HCT116 (cell line): ENCODE measurements at regions not wholly inside any gene's neighbourhood (a gene's known extent, or its start where the extent isn't known, plus 50 kb on each side); places are given as distances from the start of the nearest gene placed in this dataset.

ENCODE experiments used
- ATAC-seq: fragments of 200-7000 bp; cut with Tn5 transposase; 2 replicates; pipeline ENCODE4 v1.9.1; 2020; ENCODE audit warnings: mild to moderate bottlenecking, moderate library complexity
- BruUV-seq: library from RNA; stranded (reverse); fragments of 400-500 nt; replicated peaks from 2 replicates; lab custom pipeline; 2021; lab: Mats Ljungman, UMichigan
- CTCF ChIA-PET: fragments of 300-600 bp; sonication (Branson Sonifier 250); formaldehyde crosslinking; loops from one replicate; lab custom pipeline; 2021; ENCODE audit warnings: antibody characterized with exemption; lab: Charles Lee
- POLR2A ChIA-PET: fragments of 300-600, 350-600 bp; sonication (Branson Sonifier 250); formaldehyde crosslinking; loops from one replicate; lab custom pipeline; 2021; ENCODE audit warnings: antibody characterized with exemption; lab: Charles Lee
- RAD21 ChIA-PET, 2 experiments: fragments of 300-600 bp; sonication (Branson Sonifier 250); formaldehyde crosslinking; loops; one replicate each; lab custom pipeline; 2023; ENCODE audit warnings: low total read pairs in 2 of 2; ENCODE audit not compliant: uncharacterized antibody in 2 of 2, unreplicated experiment in 2 of 2, low non-redundant PET in 1 of 2; lab: Charles Lee
- DNase-seq: peaks from one replicate; pipeline ENCODE4 v3.0.0-alpha.2; 2010; ENCODE audit warnings: low read depth, low spot score
- H2AFZ ChIP-seq: fragments of 200-600 bp; shearing (Covaris generic), sonication (generic); 2 replicates; pipeline ENCODE4 v1.6.1; 2017; ENCODE audit warnings: low read depth, mixed run types, mixed read lengths, antibody characterized with exemption, low read length; ENCODE audit not compliant: poor library complexity, severe bottlenecking
- H3K27ac ChIP-seq: 2 replicates; pipeline ENCODE4 v1.5.1; 2012; ENCODE audit warnings: low read depth, low read length
- H3K27me3 ChIP-seq: fragments of 200-600 bp; sonication (generic); 2 replicates; pipeline ENCODE4 v1.6.1; 2016; ENCODE audit warnings: mixed run types, low read length, mixed read lengths; ENCODE audit not compliant: insufficient read depth
- H3K36me3 ChIP-seq, 2 experiments: fragments of 200-500 bp in 1 of 2; fragments of 200-600 bp in 1 of 2; sonication (Bioruptor generic) in 1 of 2; sonication (generic) in 1 of 2; 2 replicates each; pipeline versions ENCODE4 v1.5.1 to v1.6.1; 2014 to 2016; ENCODE audit warnings: low read length in 2 of 2, inconsistent platforms in 1 of 2, mixed read lengths in 1 of 2, mixed run types in 1 of 2; ENCODE audit not compliant: insufficient read depth in 2 of 2, control insufficient read depth in 1 of 2
- H3K4me1 ChIP-seq, 2 experiments: fragments of 200-600 bp in 1 of 2; sonication (generic) in 1 of 2; 2 replicates each; pipeline versions ENCODE4 v1.5.1 to v1.6.1; 2012 to 2017; ENCODE audit warnings: low read length in 2 of 2, inconsistent platforms in 1 of 2, mild to moderate bottlenecking in 1 of 2, mixed read lengths in 1 of 2, mixed run types in 1 of 2, moderate library complexity in 1 of 2; ENCODE audit not compliant: insufficient read depth in 2 of 2, control insufficient read depth in 1 of 2
- H3K4me2 ChIP-seq: fragments of 200-600 bp; sonication (generic); 2 replicates; pipeline ENCODE4 v1.6.1; 2017; ENCODE audit warnings: mixed run types, low read length, mixed read lengths
- H3K4me3 ChIP-seq, 2 experiments: fragments of 200-600 bp in 1 of 2; sonication (generic) in 1 of 2; replicated peaks in 1 of 2; 2 replicates each; pipeline ENCODE4 v1.5.1; 2011 to 2016; ENCODE audit warnings: low read length in 2 of 2, control low read depth in 1 of 2, low read depth in 1 of 2, mild to moderate bottlenecking in 1 of 2, mixed read lengths in 1 of 2, mixed run types in 1 of 2
- H3K79me2 ChIP-seq: fragments of 200-600 bp; sonication (generic); 2 replicates; pipeline ENCODE4 v1.6.1; 2017; ENCODE audit warnings: mild to moderate bottlenecking, mixed run types, low read length, moderate library complexity, mixed read lengths; ENCODE audit not compliant: insufficient read depth
- H3K9ac ChIP-seq: fragments of 200-600 bp; sonication (generic); 2 replicates; pipeline ENCODE4 v1.6.1; 2016; ENCODE audit warnings: low read length, mixed read lengths
- H3K9me2 ChIP-seq: fragments of 200-600 bp; sonication (generic), shearing (Covaris generic); 2 replicates; pipeline ENCODE4 v1.6.1; 2017; ENCODE audit warnings: mixed run types, mild to moderate bottlenecking, moderate library complexity; ENCODE audit not compliant: insufficient read depth
- H3K9me3 ChIP-seq, 2 experiments: fragments of 200-500 bp in 1 of 2; fragments of 200-600 bp in 1 of 2; sonication (Bioruptor generic) in 1 of 2; sonication (generic) in 1 of 2; 2 replicates each; pipeline ENCODE4 v1.6.1; 2014 to 2017; ENCODE audit warnings: low read length in 2 of 2, mixed read lengths in 2 of 2, inconsistent platforms in 1 of 2, low read depth in 1 of 2, mild to moderate bottlenecking in 1 of 2, mixed run types in 1 of 2, moderate library complexity in 1 of 2; ENCODE audit not compliant: control insufficient read depth in 1 of 2, insufficient read depth in 1 of 2
- H4K20me1 ChIP-seq: fragments of 200-600 bp; sonication (generic), shearing (Covaris generic); 2 replicates; pipeline ENCODE4 v1.6.1; 2017; ENCODE audit warnings: mixed run types, mild to moderate bottlenecking, moderate library complexity; ENCODE audit not compliant: insufficient read depth
- CEBPB ChIP-seq: IDR thresholded peaks from 2 replicates; pipeline ENCODE4 v1.6.1; 2012; ENCODE audit warnings: low read depth
- EGR1 ChIP-seq: IDR thresholded peaks from 2 replicates; pipeline ENCODE4 v1.6.1; 2012; ENCODE audit warnings: low read depth
- FOSL1 ChIP-seq: IDR thresholded peaks from 2 replicates; pipeline ENCODE4 v1.6.1; 2012; ENCODE audit warnings: low read depth
- SIN3A ChIP-seq: IDR thresholded peaks from 2 replicates; pipeline ENCODE4 v1.6.1; 2012; ENCODE audit warnings: low read depth
- SRF ChIP-seq: IDR thresholded peaks from 2 replicates; pipeline ENCODE4 v1.6.1; 2012; ENCODE audit warnings: low read depth
- YY1 ChIP-seq: IDR thresholded peaks from 2 replicates; pipeline ENCODE4 v1.6.1; 2011; ENCODE audit warnings: low read length, low read depth, moderate library complexity, mild to moderate bottlenecking; ENCODE audit not compliant: insufficient replicate concordance; ENCODE audit errors: extremely low read depth
- ZFX ChIP-seq: fragments of 450-650 bp; IDR thresholded peaks from 2 replicates; pipeline ENCODE4 v1.6.1; 2017
- ZNF274 ChIP-seq: fragments of 200-500 bp; sonication (Bioruptor generic); IDR thresholded peaks from 2 replicates; pipeline ENCODE4 v1.6.1; 2014; ENCODE audit warnings: mild to moderate bottlenecking, low read depth, low read length, inconsistent platforms
- intact Hi-C: fragments of 100-400 bp; cut with micrococcal nuclease; formaldehyde crosslinking; loops from 2 replicates; pipeline ENCODE4 v1.10.0; 2022
- TF ChIP-seq, protein P1 (sequence below): IDR thresholded peaks from 2 replicates; pipeline ENCODE4 v1.6.1; 2012; ENCODE audit warnings: low read depth

DNA sequence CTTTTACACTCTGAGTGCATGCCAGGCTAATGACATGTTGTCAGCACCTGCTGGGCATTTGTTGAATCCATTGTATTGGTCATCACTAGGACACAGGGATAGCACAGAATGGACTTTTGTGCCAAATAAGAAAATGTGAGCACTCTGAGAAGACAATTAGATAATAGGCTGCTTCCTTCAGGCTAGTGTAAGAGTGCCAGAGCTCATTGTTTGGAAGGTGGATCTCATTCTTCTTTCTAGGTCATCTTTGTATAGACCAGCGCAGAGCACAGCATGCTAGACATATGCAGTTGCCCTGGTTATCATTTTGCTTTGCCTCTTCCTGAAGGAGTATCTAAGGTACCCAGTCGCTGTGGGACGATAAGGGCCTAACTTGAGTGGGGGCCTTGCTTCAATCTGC, 493.4 kb upstream of the COX7C start:
- POLR2A ChIA-PET, result no interaction called here
- TF ChIP-seq ZFX (no peak), SIN3A (no peak), ZNF274 (no peak), EGR1 (no peak), YY1 (no peak), SRF (no peak), CEBPB (no peak), FOSL1 (no peak)
- TF ChIP-seq, protein P1, sequence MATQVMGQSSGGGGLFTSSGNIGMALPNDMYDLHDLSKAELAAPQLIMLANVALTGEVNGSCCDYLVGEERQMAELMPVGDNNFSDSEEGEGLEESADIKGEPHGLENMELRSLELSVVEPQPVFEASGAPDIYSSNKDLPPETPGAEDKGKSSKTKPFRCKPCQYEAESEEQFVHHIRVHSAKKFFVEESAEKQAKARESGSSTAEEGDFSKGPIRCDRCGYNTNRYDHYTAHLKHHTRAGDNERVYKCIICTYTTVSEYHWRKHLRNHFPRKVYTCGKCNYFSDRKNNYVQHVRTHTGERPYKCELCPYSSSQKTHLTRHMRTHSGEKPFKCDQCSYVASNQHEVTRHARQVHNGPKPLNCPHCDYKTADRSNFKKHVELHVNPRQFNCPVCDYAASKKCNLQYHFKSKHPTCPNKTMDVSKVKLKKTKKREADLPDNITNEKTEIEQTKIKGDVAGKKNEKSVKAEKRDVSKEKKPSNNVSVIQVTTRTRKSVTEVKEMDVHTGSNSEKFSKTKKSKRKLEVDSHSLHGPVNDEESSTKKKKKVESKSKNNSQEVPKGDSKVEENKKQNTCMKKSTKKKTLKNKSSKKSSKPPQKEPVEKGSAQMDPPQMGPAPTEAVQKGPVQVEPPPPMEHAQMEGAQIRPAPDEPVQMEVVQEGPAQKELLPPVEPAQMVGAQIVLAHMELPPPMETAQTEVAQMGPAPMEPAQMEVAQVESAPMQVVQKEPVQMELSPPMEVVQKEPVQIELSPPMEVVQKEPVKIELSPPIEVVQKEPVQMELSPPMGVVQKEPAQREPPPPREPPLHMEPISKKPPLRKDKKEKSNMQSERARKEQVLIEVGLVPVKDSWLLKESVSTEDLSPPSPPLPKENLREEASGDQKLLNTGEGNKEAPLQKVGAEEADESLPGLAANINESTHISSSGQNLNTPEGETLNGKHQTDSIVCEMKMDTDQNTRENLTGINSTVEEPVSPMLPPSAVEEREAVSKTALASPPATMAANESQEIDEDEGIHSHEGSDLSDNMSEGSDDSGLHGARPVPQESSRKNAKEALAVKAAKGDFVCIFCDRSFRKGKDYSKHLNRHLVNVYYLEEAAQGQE, result no peak
- no peak overlapping the region for H3K9ac ChIP-seq
- no peaks in the 10 kb centered on the region for H3K9me3 ChIP-seq
- no peak for DNase-seq
- CTCF ChIA-PET, result no interaction called here
- no peak overlapping the region for H3K27ac ChIP-seq
- H4K20me1 ChIP-seq, result no peaks in the 10 kb centered on the region
- H3K4me3 ChIP-seq, result no peak overlapping the region
- H3K79me2 ChIP-seq, result no peaks in the 10 kb centered on the region
- BruUV-seq, result no TSS peak
- RAD21 ChIA-PET, result no interaction called here
- H3K4me2 ChIP-seq, result no peak overlapping the region
- ATAC-seq, result no peak
- H2AFZ ChIP-seq, result peak overlapping the region; percentile 1
- no peaks in the 10 kb centered on the region for H3K9me2 ChIP-seq
- H3K27me3 ChIP-seq, result no peaks in the 10 kb centered on the region
- H3K4me1 ChIP-seq, result no peaks in the 10 kb centered on the region
- intact Hi-C loops, result no loop called here
- H3K36me3 ChIP-seq, result no peaks in the 10 kb centered on the region
